Activated CD4-positive, alpha-beta T cell treated with anti-CD3 and anti-CD28 coated beads for 1 hour (primary cell): ENCODE measurements at regions not wholly inside any gene's neighbourhood (a gene's known extent, or its start where the extent isn't known, plus 50 kb on each side); places are given as distances from the start of the nearest gene placed in this dataset.

Experiments used
- DNase-seq: peaks from one replicate; pipeline ENCODE4 v3.0.0-alpha.2; 2020

DNA sequence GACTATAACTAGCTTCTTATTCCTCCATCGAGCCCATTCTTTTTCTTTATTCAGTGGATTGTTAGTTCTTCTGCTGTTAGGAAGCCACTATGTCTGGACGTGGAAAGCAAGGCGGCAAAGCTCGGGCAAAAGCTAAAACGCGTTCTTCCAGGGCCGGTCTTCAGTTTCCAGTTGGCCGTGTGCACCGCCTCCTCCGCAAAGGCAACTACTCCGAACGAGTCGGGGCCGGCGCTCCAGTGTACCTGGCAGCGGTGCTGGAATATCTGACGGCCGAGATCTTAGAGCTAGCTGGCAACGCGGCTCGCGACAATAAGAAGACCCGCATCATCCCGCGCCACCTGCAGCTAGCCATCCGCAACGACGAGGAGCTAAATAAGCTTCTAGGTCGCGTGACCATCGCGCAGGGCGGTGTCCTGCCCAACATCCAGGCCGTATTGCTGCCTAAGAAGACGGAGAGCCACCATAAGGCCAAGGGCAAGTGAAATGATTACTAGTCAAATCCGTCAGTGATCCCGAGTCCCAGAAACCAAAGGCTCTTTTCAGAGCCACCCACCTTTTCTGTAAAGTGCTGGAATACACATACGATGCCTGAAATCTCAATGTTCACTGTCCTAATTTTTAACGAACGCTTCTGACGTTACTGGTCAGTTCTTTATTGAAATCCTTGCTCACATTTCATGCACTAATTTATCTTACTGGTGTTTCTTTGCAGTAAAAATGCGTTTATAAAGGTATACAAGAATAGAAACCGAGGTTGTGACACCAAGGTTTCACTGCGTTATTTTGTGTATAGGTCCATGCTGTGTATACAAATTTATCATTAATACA, 129.9 kb downstream of the HFE start:
- DNase-seq, result peak; percentile 72

DNA sequence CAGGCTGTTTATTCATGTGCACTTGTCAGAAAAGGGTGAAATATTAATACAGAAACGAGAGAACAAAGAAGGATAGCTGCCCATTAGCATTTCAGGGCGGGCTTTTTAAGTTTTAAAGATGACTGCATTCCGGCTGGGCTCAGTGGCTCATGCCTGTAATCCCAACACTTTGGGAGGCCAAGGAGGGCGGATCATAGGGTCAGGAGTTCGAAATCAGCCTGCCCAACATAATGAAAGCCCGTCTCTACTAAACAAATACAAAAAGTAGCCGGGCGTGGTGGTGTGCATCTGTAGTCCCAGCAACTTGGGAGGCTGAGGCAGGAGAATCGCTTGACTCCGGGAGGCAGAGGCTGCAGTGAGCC, 130.5 kb downstream of the HFE start:
- DNase-seq, result no peak

DNA sequence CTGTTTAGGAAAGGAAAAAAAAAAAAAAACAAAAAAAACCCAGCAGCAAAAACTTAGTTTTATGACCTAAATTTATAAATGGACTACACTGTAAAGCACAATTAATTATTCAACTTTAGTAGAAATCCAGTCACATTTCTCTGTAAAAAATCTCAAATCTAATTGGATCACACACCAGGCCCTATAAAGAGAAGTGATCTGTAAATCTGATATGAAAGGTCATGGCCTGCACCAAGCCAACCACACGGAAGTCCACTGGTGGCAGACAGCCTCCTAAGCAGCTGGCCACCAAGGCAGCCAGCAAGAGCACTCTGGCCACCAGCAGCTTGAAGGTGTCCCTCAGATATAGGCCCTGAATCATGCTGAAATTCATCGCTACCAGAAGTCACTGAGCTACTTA, 131.6 kb downstream of the HFE start:
- DNase-seq, result no peak

DNA sequence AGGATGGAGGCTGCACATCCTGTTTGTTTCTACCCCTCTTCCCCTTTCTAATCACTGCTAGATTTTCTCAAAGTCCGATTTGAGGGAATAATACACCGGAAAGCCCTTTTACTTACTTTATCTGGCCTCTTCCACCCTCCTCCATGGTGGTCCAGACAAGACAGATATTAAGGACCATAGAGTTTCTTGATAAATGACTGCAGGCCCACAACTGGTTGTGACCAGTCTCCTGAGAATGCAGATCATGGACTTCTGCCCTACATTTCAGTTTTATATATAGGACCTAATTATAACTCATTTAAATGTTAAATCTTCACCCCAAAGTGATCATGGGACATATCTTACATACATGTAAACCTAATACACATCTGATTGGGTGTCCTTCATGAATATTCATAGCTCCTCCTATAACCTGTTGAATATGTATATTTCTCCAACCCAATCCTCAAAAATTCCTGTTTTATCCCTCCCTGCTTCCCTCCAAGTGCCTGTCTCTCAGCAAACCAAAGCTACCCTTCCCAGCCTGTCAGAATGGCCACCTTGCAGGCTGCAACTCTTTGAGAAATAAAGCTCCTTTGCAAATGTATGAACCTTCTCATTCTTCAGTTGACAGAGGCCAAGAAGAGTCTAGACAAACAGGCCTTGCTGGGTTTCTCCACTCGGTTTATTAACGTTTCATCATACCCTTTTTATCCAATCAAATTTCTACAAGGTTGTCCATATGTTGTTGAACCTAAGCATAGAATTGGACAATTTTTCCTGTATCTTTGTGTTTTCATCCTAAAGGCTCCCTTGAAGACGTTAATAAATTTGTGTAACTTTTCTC, 133.1 kb downstream of the HFE start:
- DNase-seq, result no peak

DNA sequence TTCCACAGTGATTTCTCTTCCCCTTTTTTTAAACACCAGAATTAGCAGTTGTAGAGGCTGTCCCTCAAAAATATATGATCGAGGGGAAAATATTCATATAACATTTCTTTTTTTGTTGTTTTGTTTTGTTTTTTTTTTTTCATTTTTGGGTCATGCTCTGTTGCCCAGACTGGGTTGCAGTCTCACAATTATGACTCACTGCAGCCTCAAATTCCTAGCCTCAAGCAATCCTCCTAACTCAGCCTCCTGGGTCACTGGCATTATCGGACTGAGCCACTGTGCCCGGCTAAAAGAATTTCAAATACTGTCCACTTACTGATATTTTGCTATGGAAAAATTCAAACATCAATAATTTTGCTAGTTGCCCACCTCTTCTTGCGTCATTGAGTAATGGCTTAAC, 134.0 kb downstream of the HFE start:
- no peak for DNase-seq

DNA sequence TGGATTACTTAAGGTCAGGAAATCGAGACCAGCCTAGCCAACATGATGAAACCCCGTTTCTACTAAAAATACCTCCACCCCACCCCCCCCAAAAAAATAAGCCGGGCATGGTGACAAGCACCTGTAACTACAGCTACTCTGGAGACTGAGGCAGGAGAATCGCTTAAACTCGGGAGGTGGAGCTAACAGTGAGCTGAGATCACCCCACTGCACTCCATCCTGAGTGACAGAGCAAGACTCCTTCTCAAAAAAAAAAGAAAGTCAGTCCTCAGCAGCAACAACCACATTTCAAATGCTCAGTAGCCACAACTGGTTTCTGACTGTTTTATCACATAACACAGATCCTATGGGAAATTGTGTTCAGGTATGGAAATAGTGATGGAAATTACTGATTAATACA, 135.3 kb downstream of the HFE start:
- no peak for DNase-seq

DNA sequence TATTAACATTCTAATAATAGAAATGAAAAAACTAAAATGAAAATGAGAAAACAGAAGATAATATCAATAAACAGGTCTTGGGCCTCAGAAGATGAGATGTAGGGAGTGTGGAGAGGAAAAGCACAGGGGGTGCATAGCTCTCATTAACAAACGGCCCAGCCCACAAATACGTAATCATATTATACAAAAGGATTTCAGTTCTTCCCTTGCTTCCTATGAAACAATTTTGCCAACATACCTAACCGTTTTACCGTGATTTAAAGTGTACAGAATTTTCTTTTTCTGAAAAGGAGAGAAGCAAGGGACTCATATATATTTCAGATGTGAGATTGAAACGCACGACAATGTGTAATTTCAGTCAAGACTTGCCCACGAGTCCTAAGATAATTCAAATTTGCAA, 136.0 kb downstream of the HFE start:
- no peak for DNase-seq

DNA sequence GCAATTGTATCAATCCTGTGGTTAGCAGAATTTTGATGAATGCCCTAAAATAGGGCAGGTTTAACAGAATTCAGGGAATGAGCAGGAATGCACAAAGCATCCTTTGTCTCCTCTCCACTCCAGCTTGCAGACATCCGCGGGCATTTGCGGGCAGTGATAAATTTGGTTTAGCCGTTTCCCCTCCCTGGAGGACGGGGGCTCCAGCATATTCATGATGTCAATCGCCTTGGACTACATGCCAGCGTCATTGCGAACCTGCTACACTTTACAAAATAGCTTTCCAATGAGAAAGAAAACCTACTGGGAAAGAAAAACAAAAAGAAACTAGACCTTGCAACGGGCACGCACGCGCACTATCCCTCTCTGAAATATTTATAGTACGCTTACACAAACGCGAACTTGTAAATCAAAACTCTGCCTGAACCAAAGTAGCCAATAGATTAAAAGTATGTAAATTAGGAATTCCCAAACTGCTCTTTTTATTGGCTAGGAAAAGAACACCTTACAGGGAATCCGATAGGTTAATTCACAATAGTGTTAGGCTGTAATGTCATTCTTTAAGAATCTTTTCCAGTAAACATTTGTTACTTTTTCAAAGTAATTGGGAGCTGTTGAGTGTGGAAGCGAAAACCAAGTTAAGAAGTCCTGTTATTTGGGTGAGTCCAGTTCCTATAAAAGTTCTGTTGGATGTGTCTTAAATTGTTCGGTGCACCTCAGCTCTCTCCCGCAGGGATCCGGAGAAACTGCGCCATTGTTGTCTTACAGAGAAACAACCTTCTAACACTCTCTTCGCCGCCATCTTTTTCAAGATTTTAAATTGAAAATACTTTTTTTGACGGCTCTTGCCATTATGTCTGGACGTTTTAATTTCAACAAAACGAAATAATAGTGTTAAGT, 136.7 kb downstream of the HFE start:
- DNase-seq, result no peak

DNA sequence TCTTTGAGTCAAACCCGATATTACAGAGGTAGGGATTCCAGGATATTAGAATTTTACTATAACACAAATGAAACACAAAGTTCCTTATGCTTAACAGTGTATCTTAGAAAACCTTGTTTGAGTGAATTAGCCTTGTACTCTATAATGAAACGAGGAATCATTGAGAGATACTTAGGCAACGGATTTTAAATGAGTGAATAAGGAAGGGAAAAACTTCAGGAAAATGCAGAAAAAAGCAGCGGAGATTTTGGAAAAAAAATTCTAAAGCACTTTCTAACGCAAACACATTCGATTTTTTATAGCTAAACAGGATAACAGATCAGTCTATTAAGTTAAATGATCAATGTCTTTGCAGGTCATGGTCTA, 137.3 kb downstream of the HFE start:
- DNase-seq, result no peak

DNA sequence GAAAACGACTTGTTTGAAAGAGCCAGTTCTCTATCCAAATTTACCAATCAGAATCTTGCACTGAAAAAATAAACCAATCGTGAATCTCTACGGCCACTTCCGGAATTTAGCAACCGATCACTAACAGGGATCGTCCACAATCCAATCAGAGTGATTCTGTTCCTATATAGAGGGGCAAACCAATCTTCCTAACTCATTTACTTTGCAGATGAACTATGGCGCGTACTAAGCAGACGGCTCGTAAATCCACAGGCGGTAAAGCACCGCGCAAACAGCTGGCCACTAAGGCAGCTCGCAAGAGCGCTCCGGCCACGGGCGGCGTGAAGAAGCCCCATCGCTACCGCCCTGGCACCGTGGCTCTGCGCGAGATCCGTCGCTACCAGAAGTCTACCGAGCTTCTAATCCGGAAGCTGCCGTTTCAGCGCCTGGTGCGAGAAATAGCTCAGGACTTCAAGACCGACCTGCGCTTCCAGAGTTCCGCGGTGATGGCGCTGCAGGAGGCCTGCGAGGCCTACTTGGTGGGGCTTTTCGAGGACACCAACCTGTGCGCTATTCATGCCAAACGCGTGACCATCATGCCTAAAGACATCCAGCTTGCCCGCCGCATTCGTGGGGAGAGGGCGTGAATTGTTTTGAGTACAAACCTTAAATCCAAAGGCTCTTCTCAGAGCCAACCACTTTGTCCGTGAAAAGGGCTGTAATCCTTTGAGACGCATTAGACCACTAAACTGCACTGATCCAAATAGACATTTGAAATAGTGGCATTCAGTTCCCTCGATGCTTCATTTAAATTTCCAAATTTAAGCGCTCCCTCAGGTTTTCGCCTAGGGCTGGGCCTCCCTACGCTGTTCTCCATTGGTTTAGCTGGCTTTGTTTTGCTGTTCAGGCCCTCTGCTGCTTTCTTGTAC, 138.0 kb downstream of the HFE start:
- DNase-seq, result no peak

DNA sequence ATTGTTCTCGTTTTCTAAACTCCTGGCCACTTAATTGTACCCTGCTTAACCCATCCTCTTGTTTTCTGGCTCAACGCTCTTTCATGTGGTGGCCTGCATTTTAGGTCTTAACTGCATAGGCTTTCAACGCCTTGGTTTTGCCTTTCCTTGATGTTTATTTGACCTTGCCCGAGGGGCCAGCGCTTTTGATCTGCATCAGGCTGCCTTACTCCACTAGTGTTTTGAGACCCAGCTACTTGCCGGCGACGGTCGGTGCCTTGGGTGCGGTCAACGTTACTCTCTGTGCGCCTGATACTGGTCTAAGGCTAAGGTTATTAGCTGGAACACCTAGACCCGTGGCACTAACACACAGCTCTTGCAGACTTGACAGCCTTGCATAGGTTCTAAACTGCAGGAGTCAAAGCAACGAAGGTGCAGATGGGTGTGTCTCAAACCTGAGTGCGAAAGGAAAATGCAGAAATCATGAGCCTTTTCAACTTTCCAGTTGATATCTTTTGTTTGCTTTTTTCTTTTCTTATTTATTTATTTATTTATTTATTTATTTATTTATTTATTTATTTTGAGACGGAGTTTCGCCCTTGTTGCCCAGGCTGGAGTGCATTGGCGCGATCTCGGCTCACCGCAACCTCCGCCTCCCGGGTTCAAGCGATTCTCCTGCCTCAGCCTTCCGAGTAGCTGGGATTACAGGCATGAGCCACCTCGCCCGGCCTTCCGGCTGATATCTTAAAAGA, 138.8 kb downstream of the HFE start:
- DNase-seq, result no peak

DNA sequence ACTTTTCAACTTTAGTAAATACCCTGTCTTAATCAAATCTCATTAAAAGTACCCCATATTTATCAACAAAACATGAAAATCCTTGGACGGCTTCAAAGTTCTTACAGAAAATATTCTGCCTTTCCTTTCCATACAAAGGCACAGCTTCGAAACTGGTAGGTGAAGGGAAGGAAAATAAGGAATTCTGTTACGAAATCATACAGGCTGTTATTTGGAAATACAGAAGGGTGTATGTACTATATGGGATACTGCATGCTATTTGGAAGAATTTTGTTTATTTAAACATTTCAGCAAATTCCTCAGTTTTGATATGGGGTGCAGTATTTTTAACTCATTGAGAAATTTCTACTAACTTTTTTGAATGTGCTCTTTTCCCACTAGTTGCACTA, 138.4 kb upstream of the BTN3A2 start:
- no peak for DNase-seq

DNA sequence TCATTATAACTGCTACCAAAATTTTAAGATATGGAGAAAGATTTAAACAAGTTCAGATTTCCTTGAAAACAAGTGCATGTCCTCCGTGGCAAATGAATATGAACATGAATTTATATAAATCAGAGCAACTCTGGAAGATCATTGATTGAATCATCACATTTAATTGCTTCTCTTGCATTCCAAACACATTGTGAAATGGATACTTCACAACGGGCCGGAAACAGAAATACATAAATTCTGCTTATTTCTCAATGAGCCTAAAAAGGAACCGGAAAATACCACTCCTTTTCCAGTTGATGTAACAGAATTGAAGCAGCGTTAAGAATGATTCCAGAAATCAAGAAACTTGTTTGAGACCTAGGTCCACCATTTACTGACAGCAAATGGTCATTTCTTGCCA, 134.6 kb upstream of the BTN3A2 start:
- DNase-seq, result no peak

DNA sequence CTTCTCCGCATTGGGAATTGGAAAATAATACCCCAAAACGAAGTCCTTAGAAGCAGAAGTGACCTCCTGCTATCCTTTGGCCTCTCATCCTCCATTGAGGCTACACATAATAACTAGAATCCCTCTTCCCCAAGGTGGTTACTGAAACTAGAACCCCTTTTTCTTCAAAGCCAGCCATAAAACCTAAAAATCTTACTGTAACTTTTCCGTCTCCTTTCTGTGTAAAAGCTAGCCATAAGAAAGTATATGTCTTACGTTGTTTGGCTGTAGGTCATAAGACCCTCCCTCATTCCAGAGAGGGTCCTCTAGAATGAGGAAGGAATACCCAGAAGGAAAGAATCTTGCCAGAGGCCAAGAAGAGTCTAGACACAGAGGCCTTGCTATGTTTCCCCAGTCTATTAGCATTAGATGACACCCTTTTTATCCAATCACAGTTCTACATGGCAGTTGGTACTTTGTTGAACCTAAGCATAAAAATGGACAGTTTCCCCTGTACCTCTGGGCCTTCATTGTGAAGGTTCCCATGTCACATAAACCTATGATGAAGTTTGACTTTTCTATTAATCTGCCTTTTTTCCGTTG, 133.9 kb upstream of the BTN3A2 start:
- DNase-seq, result no peak

DNA sequence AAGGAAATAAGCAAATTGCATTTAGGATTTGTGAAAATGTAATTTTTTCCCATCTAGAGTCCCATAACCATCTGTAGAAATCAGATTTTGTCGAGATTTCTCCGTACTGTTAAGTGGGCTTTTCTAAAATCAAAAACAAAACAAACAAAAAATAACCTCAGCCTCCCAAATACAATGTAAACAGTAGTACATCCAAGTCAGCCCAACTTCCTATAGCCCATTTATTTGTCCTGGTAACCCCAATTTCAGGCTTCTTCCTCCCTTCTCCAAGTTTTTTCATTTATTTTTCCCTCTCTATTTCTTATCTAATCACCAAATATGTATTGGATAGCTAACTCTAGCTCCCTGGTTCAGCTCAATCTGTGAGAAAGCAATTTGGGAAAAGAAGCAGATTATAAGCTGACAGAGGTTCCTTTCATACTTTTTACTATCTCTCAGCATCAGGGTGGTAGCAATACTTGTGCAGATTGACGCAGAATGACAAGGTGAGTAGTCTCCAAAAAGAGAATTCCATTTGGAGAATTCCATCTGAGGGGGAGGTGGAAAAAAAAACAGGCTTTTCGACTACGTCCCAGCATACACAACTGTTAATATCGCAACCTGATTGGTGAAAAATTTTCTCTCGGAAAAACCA, 132.6 kb upstream of the BTN3A2 start:
- no peak for DNase-seq

DNA sequence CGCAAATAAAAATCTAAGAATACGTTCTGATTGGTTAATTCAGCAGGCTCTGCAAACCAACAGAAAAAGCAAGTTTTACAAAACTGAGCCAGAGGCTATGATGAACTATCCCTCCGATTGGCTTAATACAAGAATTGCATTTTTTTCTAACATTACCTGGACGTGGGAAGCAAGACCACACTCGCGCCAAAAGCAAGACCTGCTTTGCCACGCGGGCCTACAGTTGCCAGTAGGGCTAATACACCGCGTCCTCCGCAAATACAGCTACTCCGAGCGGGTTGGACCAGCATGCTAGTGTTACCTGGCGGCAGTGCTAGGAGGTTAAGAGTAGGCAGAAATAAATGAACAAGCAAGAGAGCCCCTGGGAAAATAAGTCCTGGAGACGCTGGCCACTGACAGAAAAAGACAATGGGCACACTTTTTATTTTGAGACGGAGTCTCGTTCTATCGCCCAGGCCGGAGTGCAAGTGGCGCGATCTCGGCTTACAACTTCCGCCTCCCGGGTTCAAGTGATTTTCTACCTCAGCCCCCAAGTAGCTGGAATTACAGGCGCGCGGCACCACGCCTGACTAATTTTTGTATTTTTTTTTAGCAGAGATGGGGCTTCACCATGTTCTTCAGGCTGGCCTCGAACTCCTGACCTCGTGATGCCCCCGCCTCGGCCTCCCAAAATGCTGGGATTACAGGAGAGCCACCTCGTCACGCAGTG, 131.9 kb upstream of the BTN3A2 start:
- DNase-seq, result peak; percentile 26

DNA sequence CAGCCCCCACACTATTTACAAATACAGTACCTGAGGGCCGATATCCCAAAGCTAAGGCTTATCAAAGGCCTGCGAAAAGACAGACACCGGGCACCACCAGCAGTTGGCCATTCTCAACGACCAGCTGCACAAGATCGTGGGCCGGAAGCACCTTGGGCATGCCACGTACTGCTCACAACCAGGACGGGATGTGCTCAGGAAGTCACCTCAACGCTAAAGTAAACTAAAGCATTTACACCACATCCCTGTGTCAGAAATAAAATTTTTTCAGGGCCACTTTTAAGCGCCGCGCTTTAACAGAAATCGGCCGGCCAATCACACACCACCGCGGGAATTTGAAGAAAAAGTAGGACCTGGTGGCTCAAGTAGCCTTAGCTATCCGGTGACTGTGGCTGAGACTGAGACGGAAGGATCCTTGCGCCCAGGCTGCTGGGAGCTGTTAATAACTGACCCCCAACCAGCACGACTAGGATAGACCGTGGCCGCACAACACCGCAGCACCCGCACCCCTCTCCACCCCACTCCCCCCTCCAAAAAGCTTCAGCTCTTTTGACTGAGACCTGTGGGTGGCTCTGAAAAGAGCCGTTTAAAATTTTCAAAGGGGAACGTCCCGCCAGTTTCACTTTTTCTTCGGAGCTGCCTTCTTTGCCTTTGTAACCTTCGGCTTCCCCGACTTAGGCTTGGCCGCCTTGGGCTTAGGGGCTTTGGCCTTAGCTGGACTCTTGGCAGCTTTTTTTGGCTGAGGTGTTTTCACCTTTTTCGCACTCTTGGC, 131.2 kb upstream of the BTN3A2 start:
- peak; percentile 46 for DNase-seq

DNA sequence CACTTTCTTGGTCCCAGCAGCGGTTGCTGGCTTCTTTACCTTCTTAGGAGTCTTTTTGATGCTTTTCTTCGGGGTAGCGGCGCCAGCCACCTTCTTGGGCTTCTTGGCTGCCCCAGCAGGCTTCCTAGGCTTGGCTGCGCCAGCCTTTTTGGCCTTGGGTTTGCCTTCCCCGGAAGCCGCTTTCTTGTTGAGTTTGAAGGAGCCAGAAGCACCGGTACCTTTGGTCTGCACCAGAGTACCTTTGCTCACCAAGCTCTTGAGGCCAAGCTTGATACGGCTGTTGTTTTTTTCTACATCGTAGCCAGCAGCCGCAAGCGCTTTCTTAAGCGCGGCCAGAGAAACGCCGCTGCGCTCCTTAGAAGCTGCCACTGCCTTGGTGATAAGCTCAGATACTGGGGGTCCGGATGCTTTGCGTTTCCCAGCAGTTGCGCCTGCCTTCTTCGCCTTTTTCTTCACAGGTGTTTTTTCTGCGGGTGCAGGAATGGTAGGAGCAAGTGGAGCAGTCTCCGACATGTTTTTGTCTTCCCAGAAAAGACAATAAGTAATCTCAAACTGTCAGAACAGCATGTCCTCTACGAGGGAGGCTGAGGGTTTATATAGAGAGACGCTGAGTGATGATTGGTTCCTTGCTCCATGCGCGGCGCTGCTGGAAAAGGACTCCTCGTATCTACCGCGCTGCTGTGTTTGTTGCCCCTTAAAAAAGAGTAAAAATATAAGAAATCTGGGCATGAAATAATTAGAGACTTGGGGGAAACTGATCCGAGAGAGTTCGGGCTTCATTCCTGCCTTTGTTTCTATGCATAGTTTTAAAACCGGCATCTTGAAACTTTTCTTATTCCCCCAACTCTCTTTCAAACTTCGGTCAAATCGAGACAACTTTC, 130.3 kb upstream of the BTN3A2 start:
- peak; percentile 46 for DNase-seq
